GM23248 (cell line): ENCODE measurements at regions not wholly inside any gene's neighbourhood (a gene's known extent, or its start where the extent isn't known, plus 50 kb on each side); places are given as distances from the start of the nearest gene placed in this dataset.
"Not testable (repeated sequence)": the region's sequence is repeated elsewhere in the genome, so short reads cannot be mapped to it uniquely, and the experiment has no call there.

ENCODE experiments used
- DNase-seq: peaks from one replicate; pipeline ENCODE4 v3.0.0-alpha.2; 2015
- H2AFZ ChIP-seq: fragments of 200-600 bp; sonication (generic); 2 replicates; pipeline ENCODE4 v1.6.1; 2016; ENCODE audit warnings: antibody characterized with exemption
- H3F3A ChIP-seq: fragments of 200-600 bp; sonication (generic); 2 replicates; pipeline ENCODE4 v1.6.1; 2016; ENCODE audit warnings: mild to moderate bottlenecking, antibody characterized with exemption, mixed run types; ENCODE audit not compliant: insufficient read depth
- H3K27ac ChIP-seq: fragments of 200-600 bp; sonication (generic); 2 replicates; pipeline ENCODE4 v1.5.1; 2016; ENCODE audit warnings: mild to moderate bottlenecking
- H3K27me3 ChIP-seq: fragments of 200-600 bp; sonication (generic); replicated peaks from 2 replicates; pipeline ENCODE4 v1.6.1; 2016; ENCODE audit warnings: mild to moderate bottlenecking; ENCODE audit not compliant: insufficient read depth
- H3K36me3 ChIP-seq: fragments of 200-600 bp; sonication (generic); 2 replicates; pipeline ENCODE4 v1.6.1; 2016; ENCODE audit warnings: low read depth, mild to moderate bottlenecking
- H3K4me1 ChIP-seq: fragments of 200-600 bp; sonication (generic); 2 replicates; pipeline ENCODE4 v1.6.1; 2016; ENCODE audit warnings: mild to moderate bottlenecking; ENCODE audit not compliant: insufficient read depth
- H3K4me2 ChIP-seq: fragments of 200-600 bp; sonication (generic); one replicate; pipeline ENCODE4 v1.6.1; 2016; ENCODE audit warnings: mild to moderate bottlenecking; ENCODE audit not compliant: unreplicated experiment
- H3K4me3 ChIP-seq: fragments of 200-600 bp; sonication (generic); 2 replicates; pipeline ENCODE4 v1.5.1; 2016; ENCODE audit warnings: mild to moderate bottlenecking
- H3K79me2 ChIP-seq: fragments of 200-600 bp; sonication (generic); 2 replicates; pipeline ENCODE4 v1.6.1; 2016; ENCODE audit warnings: mild to moderate bottlenecking; ENCODE audit not compliant: insufficient read depth
- H3K9ac ChIP-seq: fragments of 200-600 bp; sonication (generic); 2 replicates; pipeline ENCODE4 v1.6.1; 2016; ENCODE audit warnings: mild to moderate bottlenecking
- H3K9me2 ChIP-seq: fragments of 200-600 bp; sonication (generic); 2 replicates; pipeline ENCODE4 v1.6.1; 2016; ENCODE audit warnings: mixed run types, mild to moderate bottlenecking, moderate library complexity; ENCODE audit not compliant: insufficient read depth
- H3K9me3 ChIP-seq: fragments of 200-600 bp; sonication (generic); one replicate; pipeline ENCODE4 v1.6.1; 2017; ENCODE audit warnings: low read depth
- H4K20me1 ChIP-seq: fragments of 200-600 bp; sonication (generic); 2 replicates; pipeline ENCODE4 v1.6.0; 2016; ENCODE audit not compliant: insufficient read depth
- EZH2 ChIP-seq: fragments of 200-600 bp; sonication (generic); IDR thresholded peaks from 2 replicates; pipeline ENCODE4 v1.6.1; 2018; ENCODE audit warnings: antibody characterized with exemption, mild to moderate bottlenecking; ENCODE audit not compliant: insufficient read depth, poor library complexity, severe bottlenecking
- EZH2phosphoT487 ChIP-seq: fragments of 200-600 bp; sonication (generic); IDR thresholded peaks from 2 replicates; pipeline ENCODE4 v1.6.1; 2018; ENCODE audit warnings: antibody characterized with exemption, moderate library complexity, mild to moderate bottlenecking, low read depth; ENCODE audit not compliant: insufficient read depth
- WGBS, 2 experiments: methylation state at CpG; one replicate each; pipeline ENCODE4 v1.1.6; 2015 to 2017; ENCODE audit warnings: low lambda C conversion rate in 2 of 2, low coverage in 1 of 2; ENCODE audit errors: missing lambda C conversion rate in 2 of 2; 5-methylcytosine and 5-hydroxymethylcytosine counted together
- in situ Hi-C: fragments of 300-500 bp; cut with MboI; formaldehyde crosslinking; loops from 2 replicates; pipeline ENCODE4 v1.15.0; 2020

- H3K27ac ChIP-seq = no peak overlapping the region
- H3K4me3 ChIP-seq = no peak overlapping the region
- in situ Hi-C loops = no loop called here
- no peak overlapping the region for H3K9ac ChIP-seq
- no peaks in the 10 kb centered on the region for H3K27me3 ChIP-seq
- no peaks in the 10 kb centered on the region for H3K9me3 ChIP-seq
- 5 to 6% methylated on average over 3 of the region's 3 CpGs for WGBS, 2 experiments
- no peaks in the 10 kb centered on the region for H3K79me2 ChIP-seq
- H3F3A ChIP-seq = no peaks in the 10 kb centered on the region
- H3K4me2 ChIP-seq = no peak overlapping the region
- H3K36me3 ChIP-seq = no peaks in the 10 kb centered on the region
- no peaks in the 10 kb centered on the region for H4K20me1 ChIP-seq
- no peak overlapping the region for H2AFZ ChIP-seq
- TF ChIP-seq EZH2phosphoT487 = no peak
- no peak for TF ChIP-seq EZH2
- H3K4me1 ChIP-seq = no peaks in the 10 kb centered on the region
- H3K9me2 ChIP-seq = no peaks in the 10 kb centered on the region
- DNase-seq = no peak
Observed at GRCh38 chr4:117702353-117702752, 331.9 kb upstream of the NDST3 start.

GRCh38 chr4:117704721-117705120 is 329.6 kb upstream of the NDST3 start:
- in situ Hi-C loops = no loop called here
- Histone ChIP-seq H2AFZ (no peak overlapping the region), H3K4me2 (no peak overlapping the region), H3K79me2 (no peaks in the 10 kb centered on the region), H3K9ac (no peak overlapping the region), H3K4me1 (no peaks in the 10 kb centered on the region), H3K36me3 (no peaks in the 10 kb centered on the region), H3K4me3 (no peak overlapping the region), H3K9me2 (no peaks in the 10 kb centered on the region), H3K9me3 (no peaks in the 10 kb centered on the region), H3K27ac (no peak overlapping the region), H3K27me3 (no peaks in the 10 kb centered on the region), H4K20me1 (no peaks in the 10 kb centered on the region), H3F3A (no peaks in the 10 kb centered on the region)
- no peak for TF ChIP-seq EZH2phosphoT487
- no peak for TF ChIP-seq EZH2
- 8 to 14% methylated on average over 2 of the region's 2 CpGs for WGBS, 2 experiments
- no peak for DNase-seq

DNA sequence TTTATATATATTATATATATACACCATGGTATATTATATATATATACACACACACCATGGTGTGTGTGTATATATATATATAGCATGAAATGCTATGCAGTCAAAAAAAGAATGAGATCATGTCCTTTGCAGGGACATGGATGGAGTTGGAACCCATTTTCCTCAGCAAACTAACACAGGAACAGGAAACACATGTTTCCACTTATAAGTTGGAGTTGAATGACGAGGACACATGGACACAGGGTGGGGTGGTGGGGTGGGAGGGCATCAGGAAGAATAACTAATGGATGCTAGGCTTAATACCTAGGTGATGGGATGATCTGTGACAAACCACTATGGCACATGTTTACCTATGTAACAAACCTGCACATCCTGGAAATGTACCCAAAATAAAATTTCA is 293.6 kb upstream of the NDST3 start:
- Histone ChIP-seq H3K9me2 (no peaks in the 10 kb centered on the region), H3K4me2 (no peak overlapping the region), H3K79me2 (no peaks in the 10 kb centered on the region), H3K4me3 (no peak overlapping the region), H3K27me3 (no peaks in the 10 kb centered on the region), H3K9me3 (no peaks in the 10 kb centered on the region), H4K20me1 (no peaks in the 10 kb centered on the region), H3K36me3 (no peaks in the 10 kb centered on the region), H3K4me1 (no peaks in the 10 kb centered on the region), H3F3A (no peaks in the 10 kb centered on the region), H3K27ac (no peak overlapping the region), H3K9ac (no peak overlapping the region), H2AFZ (no peak overlapping the region)
- no peak for DNase-seq
- WGBS, 2 experiments = 0 to 5% methylated on average over 1 of the region's 1 CpG
- TF ChIP-seq EZH2phosphoT487 (no peak), EZH2 (no peak)
- in situ Hi-C loops = no loop called here

DNA sequence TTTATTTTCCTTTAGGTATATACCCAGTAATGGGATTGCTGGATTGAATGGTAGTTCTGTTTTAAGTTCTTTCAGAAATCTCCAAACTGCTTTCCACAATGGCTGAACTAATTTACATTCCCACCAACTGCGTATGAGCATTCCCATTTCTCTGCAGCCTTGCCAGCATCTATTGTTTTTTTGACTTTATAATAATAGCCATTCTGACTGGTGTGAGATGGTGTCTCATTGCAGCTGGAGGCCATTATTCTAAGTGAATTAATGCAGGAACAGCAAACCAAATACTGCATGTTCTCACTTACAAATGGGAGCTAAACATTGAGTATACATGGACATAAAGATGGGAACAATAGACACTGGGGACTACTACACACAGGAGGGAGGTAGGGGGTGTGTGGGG is 288.9 kb upstream of the NDST3 start:
- H4K20me1 ChIP-seq, H3K9me3 ChIP-seq, DNase-seq, H3F3A ChIP-seq, H3K79me2 ChIP-seq, in situ Hi-C loops, H3K9me2 ChIP-seq, H3K4me1 ChIP-seq, H3K4me2 ChIP-seq, H2AFZ ChIP-seq, H3K36me3 ChIP-seq, H3K4me3 ChIP-seq, H3K9ac ChIP-seq, H3K27me3 ChIP-seq, H3K27ac ChIP-seq: not testable (repeated sequence)
- WGBS, 2 experiments = 25 to 30% methylated on average over 1 of the region's 1 CpG

DNA sequence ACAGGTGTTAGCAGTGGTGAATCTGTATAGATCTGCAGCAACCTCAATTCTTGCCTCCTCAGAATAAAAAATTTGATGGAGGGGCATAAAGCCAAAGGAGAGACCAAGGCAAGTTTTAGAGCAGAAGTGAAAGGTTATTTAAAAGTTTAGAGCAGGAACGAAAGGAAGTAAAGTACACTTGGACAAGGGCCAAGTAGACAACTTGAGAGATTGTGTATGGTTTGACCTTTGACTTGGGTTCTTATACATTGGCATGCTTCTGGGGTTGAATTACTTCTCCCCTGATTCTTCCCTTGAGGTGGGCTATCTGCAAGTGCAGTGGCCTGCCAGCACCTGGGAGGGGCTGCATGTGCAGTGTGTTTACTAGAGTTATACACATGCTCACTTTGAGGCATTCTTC is 278.8 kb upstream of the NDST3 start:
- Histone ChIP-seq H3K9ac (no peak overlapping the region), H4K20me1 (no peaks in the 10 kb centered on the region), H3K27ac (no peak overlapping the region), H3K4me3 (no peak overlapping the region), H3K4me1 (no peaks in the 10 kb centered on the region), H3F3A (no peaks in the 10 kb centered on the region), H3K4me2 (no peak overlapping the region), H3K36me3 (no peaks in the 10 kb centered on the region), H2AFZ (no peak overlapping the region), H3K9me2 (no peaks in the 10 kb centered on the region), H3K9me3 (no peaks in the 10 kb centered on the region), H3K27me3 (no peaks in the 10 kb centered on the region), H3K79me2 (no peaks in the 10 kb centered on the region)
- TF ChIP-seq EZH2 = no peak
- no peak for TF ChIP-seq EZH2phosphoT487
- DNase-seq = no peak
- in situ Hi-C loops = no loop called here
- WGBS, 2 experiments = 7 to 30% methylated on average over 1 of the region's 1 CpG
